Anterior cingulate cortex (tissue), 58 donors: ENCODE measurements at regions not wholly inside any gene's neighbourhood (a gene's known extent, or its start where the extent isn't known, plus 50 kb on each side); places are given as distances from the start of the nearest gene placed in this dataset.

ENCODE experiments used
- DNase-seq, 58 donors: peaks; one replicate each; lab custom pipeline; 2025; lab: John Stamatoyannopoulos, UW

- DNase-seq: peak in 43 of 58 donors; percentile 1 to 64 (median 21)
Measured at GRCh38 chr4:24419181-24420034, 164.9 kb downstream of the DHX15 start.

- no peak for DNase-seq
Measured at GRCh38 chr4:24417206-24417605, 167.1 kb downstream of the DHX15 start.

- DNase-seq: no peak
Measured at GRCh38 chr4:24416293-24416692, 168.1 kb downstream of the DHX15 start.

GRCh38 chr4:24413311-24413784 is 171.0 kb downstream of the DHX15 start:
- no peak for DNase-seq

- DNase-seq: no peak
Measured at GRCh38 chr4:24411806-24412205, 172.5 kb downstream of the DHX15 start.

GRCh38 chr4:24411299-24411698 is 173.1 kb downstream of the DHX15 start:
- DNase-seq: no peak

- DNase-seq: no peak
Measured at GRCh38 chr4:24408640-24409039, 175.7 kb downstream of the DHX15 start.

GRCh38 chr4:24405926-24406325 is 178.4 kb downstream of the DHX15 start:
- no peak for DNase-seq

GRCh38 chr4:24405341-24405740 is 179.0 kb downstream of the DHX15 start:
- peak in 8 of 58 donors; percentile 7 to 36 (median 16) for DNase-seq

- DNase-seq: no peak
Measured at GRCh38 chr4:24404281-24404680, 180.1 kb downstream of the DHX15 start.

GRCh38 chr4:24403265-24403664 is 181.1 kb downstream of the DHX15 start:
- peak in 2 of 58 donors; percentile 16 to 75 for DNase-seq

- no peak for DNase-seq
Measured at GRCh38 chr4:24400537-24400936, 183.8 kb downstream of the DHX15 start.

- no peak for DNase-seq
Measured at GRCh38 chr4:24396988-24397387, 187.4 kb downstream of the DHX15 start.

GRCh38 chr4:24395937-24396336 is 188.4 kb downstream of the DHX15 start:
- no peak for DNase-seq

- DNase-seq: no peak
Measured at GRCh38 chr4:24394041-24394440, 190.3 kb downstream of the DHX15 start.

GRCh38 chr4:24392613-24393012 is 191.7 kb downstream of the DHX15 start:
- peak in 3 of 58 donors; percentile 6 to 10 (median 10) for DNase-seq

- no peak for DNase-seq
Measured at GRCh38 chr4:24382381-24382780, 202.0 kb downstream of the DHX15 start.

GRCh38 chr4:24380957-24381665 is 203.2 kb downstream of the DHX15 start:
- DNase-seq: no peak

- no peak for DNase-seq
Measured at GRCh38 chr4:24373704-24374103, 210.7 kb downstream of the DHX15 start.

GRCh38 chr4:24372881-24373280 is 211.5 kb downstream of the DHX15 start:
- DNase-seq: no peak

- DNase-seq: no peak
Measured at GRCh38 chr4:24372341-24372740, 212.0 kb downstream of the DHX15 start.

GRCh38 chr4:24370421-24370820 is 213.9 kb downstream of the DHX15 start:
- no peak for DNase-seq
